ENCODE measurements at regions not wholly inside any gene's neighbourhood (a gene's known extent, or its start where the extent isn't known, plus 50 kb on each side); places are given as distances from the start of the nearest gene placed in this dataset.

DNA sequence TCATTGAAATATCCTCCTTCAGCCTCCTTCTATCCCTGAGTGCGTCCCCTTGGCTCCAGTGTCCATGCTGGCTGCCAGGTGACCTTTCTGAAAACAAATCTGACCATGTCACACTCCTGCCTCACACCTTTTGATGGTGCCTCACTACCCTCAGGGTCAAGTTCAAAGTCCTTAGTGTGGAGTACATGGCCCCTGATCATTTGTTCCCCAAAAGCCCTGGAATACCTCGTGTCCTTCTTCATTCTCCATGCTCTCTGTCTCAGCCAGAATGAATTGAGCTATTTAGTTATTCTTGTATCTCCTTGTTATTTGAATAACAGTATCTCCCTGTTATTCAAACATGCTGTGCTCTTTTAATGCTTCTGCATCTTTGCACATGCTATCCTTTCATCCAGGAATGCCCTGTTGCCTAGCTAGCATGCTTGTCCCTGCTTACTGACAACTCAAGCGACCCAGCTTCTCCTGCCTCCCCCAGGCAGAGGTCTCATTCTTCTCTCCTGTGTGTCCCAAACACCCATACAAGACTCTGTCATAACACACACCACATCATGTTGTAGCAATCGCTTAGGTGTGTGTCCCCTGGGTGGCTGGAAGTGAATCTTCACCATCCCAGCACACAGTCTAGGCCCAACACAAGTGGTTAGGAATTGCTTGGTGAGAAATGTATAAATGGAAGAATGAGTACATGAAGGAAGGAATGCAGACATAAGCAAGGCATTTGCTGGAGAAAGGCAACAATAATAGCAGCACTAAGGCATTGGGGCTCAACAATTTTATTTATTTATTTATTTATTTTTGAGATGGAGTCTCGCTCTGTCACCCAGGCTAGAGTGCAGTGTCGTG is 144.0 kb downstream of the DDX1 start:
- no peak for ATAC-seq

DNA sequence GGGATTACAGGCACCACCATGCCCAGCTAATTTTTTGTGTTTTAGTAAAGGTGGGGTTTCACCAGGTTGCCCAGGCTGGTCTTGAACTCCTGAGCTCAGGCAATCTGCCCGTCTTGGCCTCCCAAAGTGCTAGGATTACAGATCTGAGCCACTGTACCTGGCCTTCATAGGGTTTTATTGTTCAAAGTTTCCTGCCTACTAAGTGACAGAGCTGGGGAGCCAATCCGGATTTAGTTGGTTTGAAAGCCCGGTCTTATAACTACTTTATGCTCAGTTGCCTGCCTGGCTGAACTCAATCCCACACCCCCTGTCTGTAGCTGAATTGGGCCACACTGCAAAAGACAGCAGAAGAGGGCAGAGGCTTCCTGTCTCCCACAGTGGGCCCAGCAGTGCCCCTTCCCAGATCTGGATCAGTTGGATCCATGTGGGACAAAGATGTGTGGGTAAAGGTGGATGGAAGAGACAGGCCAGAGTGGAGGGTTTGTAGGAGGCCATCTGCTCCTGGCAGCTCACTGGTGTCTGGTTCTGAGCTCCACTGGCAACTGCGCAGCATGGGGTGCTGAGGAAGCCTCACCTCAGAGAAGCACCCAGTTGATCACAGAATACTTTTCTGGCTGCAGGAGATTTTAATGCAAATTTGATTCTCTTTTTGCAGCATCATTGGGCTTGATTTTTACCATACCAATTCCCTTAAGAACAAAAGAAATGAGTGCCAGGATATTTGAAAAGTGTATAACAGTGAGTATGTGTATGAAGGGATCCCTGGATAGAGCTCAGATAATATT is 144.9 kb downstream of the DDX1 start:
- ATAC-seq, result no peak

DNA sequence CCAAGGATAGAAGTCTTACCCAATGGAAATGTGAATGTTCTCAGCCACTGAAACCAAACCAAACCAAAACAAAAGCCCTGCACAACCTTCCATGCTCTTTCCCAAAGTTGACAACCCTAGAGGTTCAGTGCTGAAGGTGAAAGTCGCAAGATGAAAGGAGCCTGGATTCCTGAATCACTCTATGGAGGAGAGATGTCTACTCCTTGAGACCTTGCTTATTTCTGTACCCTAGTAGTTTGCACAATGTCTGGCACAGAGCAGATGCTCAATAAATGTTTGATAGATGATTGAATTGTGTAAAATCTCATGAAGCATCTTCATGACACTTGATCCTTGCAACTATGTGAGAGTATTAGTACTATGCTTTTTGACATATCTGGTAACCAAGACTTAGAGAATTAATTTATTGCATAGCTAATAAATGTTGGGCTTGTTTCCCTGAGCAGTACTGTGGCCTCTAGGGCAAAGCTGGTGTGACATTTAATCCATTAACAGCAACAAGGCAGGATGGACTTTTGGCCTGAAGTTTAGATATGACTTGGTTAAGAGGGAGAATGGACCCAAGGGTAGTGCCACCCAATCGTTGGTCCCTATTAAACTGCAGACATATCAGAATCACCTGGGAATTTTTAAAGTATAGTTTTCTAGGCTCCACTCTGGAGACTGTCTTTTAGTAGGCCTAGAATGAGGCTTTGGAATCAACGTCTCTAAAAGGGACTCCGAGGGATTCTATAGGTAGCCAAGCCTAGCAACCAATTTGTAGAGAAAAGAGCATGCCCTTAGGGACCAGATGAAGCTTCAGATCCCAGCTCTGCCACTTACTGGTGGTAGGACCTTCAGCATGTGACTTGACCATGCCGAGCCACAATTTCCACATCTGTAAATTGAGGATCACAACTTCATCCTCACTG is 145.9 kb downstream of the DDX1 start:
- no peak for ATAC-seq

DNA sequence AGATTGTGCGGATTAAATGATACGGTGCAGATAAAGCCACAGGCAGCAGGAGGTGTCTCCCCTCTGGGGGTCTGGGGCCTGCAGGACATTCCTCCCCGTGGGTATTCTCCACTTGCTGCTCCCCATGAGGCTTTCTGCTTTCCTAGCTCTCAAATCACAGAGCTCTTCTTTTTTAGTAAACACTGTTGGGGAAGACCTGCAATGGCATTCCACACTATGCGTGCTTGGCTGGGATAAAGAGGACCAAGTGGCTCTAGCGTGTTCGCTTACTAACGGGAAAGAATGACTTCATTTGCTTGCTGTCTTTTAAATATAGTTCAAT is 146.5 kb downstream of the DDX1 start:
- ATAC-seq, result no peak

DNA sequence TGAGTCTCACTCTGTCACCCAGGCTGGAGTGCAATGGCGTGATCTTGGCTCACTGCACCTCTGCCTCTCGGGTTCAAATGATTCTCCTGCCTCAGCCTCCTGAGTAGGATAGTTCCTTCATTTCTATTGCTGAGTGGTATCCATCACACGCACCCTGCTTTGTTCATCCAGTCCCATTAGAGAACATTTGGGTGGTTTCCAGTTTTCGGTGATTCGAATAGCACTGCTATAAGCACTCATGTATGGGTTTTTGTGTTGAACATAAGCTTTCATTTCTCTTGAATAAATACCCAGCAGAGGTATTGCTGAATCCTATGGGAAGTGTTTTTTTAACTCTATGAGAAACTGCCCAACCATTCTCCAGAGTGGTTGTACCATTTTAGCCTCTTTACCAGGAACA is 147.3 kb downstream of the DDX1 start:
- no peak for ATAC-seq

DNA sequence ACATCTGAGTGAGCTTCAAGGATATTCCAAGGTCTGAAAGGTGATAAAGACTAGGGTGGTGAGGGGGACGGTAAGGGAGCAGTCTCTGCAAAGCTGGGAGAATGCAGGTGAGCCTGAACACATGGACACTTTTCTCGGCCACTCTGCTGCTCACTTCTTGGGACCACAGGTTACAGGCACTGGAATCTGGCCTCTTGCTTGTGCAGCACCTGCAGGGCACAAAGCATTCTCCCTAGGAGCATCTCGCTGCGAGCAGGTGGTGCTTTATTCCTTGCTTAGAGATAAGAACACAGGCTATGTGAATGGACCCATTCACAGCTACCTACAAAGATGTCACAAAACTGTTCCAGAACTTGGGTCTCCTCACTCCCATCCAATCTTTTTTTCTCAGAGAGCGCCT is 153.2 kb downstream of the DDX1 start:
- ATAC-seq, result no peak

DNA sequence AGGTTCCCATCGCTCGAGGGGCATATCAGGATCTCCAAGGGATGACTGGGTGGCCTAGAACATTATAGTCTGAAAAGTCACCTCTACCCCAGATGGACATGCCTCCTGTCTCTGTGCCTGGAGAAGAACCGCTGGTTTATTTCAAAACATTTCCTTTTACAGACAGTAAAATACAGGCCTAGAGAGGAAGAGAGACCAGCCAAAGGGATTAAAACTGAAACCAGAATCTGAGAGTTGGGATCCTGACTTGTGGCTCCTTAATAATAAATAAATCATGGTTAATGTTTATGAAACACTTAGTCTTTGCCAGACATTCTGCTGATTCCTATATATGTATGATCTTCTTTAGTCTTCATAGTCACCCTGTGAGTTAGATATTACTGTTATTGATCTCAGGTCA is 153.7 kb downstream of the DDX1 start:
- no peak for ATAC-seq

DNA sequence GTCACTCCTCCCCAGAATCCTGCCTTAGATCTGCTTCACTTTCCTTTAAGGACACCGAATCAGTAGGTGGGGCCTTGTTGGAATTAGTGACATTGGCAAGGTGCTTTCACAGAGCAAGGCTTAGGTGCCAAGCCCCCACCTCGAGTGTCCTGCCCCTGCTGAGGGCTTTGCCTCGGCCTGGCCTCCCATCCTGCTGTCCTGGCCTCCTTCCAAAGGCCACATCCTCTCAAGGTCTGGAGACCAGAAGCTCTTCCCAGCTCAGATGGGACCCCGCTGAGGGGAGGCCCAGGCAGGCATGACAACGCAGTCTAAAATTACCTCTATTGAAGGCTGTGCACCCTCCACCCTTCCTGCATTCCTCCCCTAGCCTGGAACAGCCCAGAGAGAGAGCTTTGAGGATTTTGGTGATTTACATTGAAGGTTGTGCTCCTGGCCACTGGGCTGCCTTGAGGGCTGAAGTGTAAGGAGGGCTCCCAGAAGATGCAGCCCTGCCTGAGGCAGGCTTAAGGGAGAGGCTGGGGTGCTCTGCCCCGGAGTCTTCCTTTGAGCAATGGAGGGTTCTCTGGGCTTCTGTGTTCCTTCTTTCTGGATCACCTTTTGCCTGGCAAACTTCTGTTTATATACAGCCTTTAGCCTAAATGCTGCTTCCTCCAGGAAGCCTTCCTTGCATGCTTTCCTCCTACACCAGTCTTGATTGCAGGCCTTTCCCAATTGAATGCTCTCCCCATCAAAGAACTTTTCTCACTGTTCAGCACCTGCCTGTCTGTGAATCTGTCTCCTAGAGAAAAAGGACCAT is 154.4 kb downstream of the DDX1 start:
- no peak for ATAC-seq

DNA sequence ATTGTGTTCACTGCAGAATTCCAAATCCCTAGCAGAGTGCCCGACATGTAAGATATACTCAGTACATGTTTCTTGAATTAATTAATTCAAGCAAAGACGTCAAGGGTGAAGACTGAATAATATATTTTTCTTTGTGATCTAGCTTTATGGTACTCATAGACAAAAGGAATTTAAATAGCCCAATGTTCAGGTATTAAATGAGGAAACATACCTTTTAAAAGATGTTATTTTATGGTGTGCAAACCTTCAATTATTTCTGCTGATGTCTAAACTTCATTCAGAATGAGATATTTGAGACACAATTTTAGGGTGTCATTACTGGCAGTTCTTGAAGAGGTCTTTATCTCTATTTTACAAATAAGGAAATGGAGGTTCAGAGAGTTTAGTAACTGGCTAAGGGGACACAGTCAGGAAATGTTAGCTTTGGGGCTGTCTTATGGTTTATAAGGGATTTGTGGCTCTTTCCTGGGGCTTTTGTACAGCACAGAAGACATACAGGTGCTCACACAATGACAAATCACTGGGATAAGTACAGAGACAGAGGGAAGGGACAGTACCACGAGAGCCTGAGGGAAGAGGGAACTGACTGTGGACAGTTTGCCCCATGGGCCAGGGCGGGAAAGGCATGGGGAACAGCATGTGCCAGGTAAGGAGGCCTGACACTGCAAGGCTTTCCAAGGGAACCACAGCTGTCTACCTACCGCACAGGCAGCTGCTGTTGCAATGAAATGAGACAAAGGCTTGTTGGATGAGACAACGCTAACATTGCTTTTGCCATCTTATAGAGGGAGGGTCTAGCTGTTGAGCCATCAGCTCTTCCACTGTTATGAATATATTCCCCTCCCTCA is 155.3 kb downstream of the DDX1 start:
- ATAC-seq, result no peak

DNA sequence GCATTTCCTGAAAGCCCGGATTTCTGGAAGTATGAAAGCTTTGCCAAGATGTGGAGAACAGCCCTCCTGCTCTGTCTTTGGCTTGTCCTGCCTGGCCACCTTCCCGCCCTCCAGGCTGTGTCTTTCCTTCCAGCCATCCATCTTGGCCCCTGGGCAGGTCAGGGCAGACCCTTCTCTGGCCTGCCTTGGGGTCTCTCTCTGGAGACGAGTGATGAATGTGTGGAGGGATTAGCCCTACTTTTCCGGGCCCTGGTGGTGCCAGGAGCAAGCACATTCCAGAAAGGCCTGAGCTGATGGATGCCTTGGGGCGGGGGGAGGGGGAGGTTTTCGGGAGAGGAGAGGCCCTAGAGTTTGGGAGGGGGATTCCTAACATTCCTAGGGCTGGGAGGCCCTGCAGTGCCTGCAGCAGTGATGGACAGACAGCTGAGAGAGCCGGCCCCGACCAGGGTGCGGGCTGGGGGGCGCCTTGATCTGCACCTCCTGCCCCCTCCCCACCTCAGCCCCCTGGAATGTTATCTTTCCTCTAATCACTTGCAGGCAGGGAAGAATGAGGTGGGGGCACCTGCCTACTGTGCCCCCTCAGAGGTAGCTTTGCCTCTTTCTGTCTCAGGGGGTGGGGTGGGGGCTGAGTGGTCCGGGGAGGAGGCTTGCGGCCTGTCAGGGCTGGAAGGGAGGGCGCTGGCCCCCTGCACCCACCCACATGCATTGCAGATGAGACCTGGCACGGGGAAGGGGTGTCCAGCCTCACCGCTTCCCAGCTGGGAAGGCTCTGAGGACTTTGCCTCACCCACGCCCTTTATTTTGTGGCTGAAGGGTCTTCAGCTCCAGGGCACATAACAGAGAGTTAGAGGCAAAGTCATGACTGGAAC is 156.2 kb downstream of the DDX1 start:
- no peak for ATAC-seq

DNA sequence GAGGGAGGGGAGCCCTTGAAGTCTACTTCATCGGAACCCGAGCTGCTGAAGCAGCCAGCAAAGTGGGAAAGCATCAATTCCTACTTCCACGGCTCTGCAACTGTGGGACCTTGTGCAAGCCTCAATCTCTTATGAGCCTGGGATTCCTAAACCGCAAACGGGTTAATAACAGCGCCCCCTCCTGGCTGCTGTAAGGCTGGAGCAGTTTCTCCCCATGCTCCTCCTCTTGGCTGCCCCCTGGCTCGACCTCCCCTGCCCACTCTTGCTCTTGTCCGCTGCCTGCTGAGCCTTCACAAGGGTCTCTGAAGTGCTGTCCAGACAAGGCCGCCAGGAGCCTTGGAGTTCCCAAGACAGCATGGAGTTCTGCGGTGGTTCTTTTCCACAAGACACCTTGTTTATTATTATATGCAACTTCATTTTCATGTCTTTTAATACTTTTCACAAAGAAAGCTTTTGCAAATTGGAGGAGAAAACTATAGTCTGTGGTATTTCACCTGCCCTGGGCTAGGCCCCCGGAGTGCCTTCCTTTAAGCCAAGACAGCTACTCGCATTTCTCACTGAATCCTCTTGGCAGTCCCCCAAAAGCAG is 157.2 kb downstream of the DDX1 start:
- ATAC-seq, result no peak

DNA sequence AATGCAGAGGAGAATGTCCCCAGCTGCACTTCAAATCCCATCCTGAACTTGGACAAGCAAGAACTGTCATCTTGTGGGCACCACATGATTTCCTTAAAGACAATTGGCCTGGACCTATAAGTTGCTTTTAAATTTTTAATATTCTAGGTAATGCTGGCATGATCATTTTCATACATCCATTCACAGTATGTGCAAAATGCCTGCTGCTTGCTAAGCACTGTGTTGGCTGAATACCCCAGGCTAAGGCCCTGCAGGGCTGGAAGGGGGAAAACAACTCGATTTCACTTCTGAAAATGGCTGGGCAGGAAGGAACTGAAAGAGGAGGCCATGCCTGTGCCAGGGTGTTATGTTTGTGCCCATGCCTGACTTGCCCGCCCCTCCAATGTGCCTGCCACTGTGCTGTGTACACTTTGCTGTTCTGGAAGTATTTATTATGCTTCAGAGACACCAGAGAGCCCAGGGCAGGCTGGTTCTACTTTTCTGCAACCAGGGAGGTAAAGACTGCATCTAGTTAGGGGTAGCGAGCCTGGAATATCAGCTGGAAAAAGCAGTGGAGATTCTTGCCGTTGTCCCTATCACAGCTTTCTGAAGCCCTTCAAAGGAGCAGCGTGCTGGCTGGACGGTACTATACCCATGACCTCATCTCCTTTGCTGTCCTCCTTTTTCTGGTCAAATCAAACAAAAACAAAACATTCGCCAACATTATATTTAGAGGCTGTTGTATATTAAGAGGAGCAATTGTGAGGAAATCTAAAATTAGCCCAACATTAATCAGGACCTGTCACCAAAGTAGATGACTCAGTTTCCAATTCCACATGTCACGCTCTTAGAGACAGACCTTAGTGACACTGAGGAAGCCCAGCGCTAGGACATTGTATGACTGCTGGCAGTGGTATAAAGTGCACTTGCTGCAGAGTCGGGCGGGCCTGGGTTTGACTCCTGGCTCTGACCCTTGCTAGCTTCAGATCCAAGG is 158.1 kb downstream of the DDX1 start:
- ATAC-seq, result no peak

DNA sequence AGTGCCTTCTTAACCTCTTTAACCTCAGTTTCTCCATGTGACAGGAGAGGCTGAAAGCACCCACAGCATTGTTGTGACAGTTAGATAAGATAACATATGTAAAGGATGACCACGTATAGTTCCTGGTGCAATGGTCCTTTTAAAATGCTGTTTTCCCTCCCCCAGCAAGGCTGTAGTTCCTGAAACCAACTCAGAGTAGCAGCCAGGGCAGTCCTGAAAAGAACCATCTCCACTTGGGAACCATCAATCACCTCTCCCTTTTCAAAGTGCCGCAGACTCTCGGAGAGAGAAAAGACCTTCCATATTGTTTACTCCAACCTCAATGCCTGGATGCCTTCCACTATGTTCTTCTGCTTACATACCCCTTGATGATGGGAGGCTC is 158.8 kb downstream of the DDX1 start:
- no peak for ATAC-seq

DNA sequence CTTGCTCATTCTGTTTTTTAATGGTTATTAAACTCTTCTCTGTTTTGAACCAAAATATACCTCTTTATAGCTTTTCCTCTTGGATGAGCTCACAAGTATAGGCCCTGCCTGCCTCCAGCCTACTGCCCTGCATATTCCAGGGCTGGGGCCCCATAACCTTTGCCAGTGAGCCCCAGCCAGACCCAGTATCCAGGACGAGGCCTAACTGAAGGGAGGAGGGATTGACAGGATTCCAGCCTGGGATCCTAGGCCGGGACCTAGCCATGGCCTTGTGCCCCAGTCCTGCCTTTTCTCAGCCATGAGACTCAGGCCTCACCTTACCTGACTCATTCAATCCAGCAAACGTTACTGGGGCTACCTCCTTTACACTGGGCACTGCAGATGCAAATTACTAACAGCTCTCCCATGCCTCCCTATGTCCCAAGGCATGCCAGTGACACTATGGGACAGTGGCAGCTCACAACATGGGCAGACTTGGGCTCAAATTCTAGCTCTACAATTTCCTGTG is 159.2 kb downstream of the DDX1 start:
- ATAC-seq, result no peak

DNA sequence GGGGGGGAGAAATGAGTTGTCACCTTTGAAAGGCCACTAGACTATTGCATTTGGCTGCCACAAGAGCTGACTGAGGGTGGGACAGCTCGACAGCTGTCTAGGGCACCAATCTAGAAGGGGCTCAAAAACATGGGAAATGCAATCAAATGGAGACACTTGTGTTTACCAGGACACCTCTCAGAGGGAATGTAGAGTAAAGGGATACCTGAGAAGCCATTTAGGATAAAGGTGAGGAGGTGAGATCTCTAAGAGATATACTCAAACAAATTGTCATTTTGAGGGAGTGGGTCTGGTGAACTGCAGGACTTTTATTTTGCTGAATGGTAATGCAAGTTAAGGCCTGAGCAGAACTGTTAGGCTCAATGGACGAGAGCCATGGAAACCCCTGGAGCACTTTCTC is 159.8 kb downstream of the DDX1 start:
- no peak for ATAC-seq

DNA sequence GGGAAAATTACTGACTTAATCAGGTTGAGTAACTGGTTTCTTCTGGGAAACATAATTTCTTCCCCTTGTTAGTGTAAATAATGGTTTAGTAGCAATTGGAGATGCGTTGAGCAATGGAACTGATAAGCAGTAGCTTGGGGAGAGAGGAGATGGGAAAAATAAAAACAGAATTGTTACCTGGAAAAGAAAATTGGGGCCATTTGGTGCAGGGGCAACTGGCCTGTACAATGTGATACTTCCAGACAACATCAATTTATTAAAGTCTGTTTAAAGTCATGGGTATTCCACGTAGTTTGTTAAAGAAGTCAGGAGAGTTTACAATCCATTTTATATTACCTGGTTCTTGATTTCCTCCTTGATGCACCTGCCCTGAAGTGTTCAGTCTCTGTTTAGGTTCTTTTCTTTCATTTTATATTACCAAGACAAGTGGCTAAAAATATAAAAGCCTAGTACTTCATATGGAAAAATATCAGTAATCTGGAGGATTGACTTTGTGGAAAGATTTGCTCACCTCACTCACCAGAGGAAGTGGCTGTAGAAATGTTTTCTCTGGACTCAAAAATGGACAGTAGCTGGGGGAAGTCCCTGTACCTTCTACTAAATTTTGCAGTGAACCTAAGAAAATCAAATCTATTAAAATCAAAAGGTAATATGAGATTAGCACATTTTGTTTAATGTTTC is 161.0 kb downstream of the DDX1 start:
- ATAC-seq, result no peak

DNA sequence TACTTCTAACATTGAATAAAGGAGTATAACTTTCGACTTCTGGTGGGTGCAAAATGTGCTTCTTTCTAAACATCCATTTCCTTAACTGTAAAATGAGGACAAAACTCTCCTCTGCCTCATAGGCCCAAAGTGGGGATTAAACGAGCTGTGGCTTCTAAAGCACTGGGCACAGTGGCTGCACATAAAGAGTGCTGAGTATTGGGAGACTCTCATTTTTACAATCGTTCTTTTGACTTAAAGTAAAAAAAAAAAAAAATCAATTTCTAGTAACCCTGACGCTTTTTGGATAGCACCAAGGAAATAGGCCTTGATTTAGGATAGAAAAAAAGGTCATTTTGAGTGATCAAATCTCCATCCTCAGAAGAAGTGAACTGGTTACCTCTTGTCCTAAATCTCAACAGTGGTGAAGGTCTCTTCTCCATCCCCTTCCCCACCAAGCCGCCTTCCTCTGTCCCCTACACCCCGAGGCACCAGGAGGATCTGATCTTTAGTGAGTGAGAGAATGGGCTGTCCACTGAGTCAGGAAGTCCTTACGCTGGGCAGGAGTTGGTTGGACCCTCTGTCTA is 161.6 kb downstream of the DDX1 start:
- ATAC-seq, result no peak
